Glutamatergic neuron (in vitro differentiated cells): ENCODE measurements at regions not wholly inside any gene's neighbourhood (a gene's known extent, or its start where the extent isn't known, plus 50 kb on each side); places are given as distances from the start of the nearest gene placed in this dataset.
A peak's percentile ranks its signal among the peaks of the same experiment; 100 is the strongest.

ENCODE experiments used
- DNase-seq: peaks from one replicate; pipeline ENCODE4 v3.0.0; 2022
- H3K27ac Mint-ChIP-seq: one replicate; pipeline ENCODE4 v1.8.0; 2020; ENCODE audit warnings: mild to moderate bottlenecking, mixed read lengths, inconsistent platforms; ENCODE audit not compliant: unreplicated experiment
- H3K27me3 Mint-ChIP-seq: one replicate; pipeline ENCODE4 v1.8.0; 2020; ENCODE audit warnings: mild to moderate bottlenecking, moderate library complexity, mixed read lengths, inconsistent platforms; ENCODE audit not compliant: unreplicated experiment
- H3K36me3 Mint-ChIP-seq: one replicate; pipeline ENCODE4 v1.8.0; 2020; ENCODE audit warnings: mild to moderate bottlenecking, mixed read lengths, inconsistent platforms; ENCODE audit not compliant: unreplicated experiment
- H3K4me1 Mint-ChIP-seq: one replicate; pipeline ENCODE4 v1.8.0; 2020; ENCODE audit warnings: mild to moderate bottlenecking, low read depth, mixed read lengths, inconsistent platforms; ENCODE audit not compliant: unreplicated experiment
- H3K4me3 Mint-ChIP-seq: one replicate; pipeline ENCODE4 v1.8.0; 2020; ENCODE audit warnings: mild to moderate bottlenecking, mixed read lengths, inconsistent platforms; ENCODE audit not compliant: unreplicated experiment
- H3K9me3 Mint-ChIP-seq: one replicate; pipeline ENCODE4 v1.8.0; 2020; ENCODE audit warnings: mild to moderate bottlenecking, moderate library complexity, mixed read lengths, inconsistent platforms; ENCODE audit not compliant: unreplicated experiment
- TF ChIP-seq, protein P1 (sequence below): fragments of 200-600 bp; sonication (generic); IDR thresholded peaks from one replicate; pipeline ENCODE4 v1.5.0; 2021; ENCODE audit not compliant: partially characterized antibody, unreplicated experiment

DNA sequence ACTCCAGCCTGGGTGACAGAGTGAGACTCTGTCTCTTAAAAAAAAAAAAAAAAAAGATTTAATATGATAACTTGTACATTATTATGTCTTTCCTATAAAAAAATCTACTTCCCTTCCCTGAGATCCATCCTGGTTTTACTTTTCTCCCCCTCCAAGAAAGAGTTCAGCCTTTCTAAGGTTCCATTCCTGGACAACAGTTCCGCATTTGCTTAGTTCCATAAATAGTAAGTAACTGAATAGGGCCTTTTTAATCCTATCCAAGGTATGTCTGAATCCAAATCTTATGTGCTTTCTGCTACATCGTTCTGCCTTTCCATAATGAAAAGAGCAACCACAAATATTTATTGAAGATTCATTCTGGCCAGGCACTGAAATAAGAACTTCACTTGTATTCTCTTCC is 187.8 kb downstream of the DACT1 start:
- Mint-ChIP-seq H3K27me3 (peaks cover 1% of the 10 kb centered on the region), H3K27ac (no peak overlapping the region), H3K4me3 (no peak overlapping the region), H3K9me3 (peaks cover 4% of the 10 kb centered on the region), H3K36me3 (peaks cover 6% of the 10 kb centered on the region), H3K4me1 (peaks cover 22% of the 10 kb centered on the region)
- TF ChIP-seq, protein P1, sequence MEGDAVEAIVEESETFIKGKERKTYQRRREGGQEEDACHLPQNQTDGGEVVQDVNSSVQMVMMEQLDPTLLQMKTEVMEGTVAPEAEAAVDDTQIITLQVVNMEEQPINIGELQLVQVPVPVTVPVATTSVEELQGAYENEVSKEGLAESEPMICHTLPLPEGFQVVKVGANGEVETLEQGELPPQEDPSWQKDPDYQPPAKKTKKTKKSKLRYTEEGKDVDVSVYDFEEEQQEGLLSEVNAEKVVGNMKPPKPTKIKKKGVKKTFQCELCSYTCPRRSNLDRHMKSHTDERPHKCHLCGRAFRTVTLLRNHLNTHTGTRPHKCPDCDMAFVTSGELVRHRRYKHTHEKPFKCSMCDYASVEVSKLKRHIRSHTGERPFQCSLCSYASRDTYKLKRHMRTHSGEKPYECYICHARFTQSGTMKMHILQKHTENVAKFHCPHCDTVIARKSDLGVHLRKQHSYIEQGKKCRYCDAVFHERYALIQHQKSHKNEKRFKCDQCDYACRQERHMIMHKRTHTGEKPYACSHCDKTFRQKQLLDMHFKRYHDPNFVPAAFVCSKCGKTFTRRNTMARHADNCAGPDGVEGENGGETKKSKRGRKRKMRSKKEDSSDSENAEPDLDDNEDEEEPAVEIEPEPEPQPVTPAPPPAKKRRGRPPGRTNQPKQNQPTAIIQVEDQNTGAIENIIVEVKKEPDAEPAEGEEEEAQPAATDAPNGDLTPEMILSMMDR: no peak
- no peak for DNase-seq

DNA sequence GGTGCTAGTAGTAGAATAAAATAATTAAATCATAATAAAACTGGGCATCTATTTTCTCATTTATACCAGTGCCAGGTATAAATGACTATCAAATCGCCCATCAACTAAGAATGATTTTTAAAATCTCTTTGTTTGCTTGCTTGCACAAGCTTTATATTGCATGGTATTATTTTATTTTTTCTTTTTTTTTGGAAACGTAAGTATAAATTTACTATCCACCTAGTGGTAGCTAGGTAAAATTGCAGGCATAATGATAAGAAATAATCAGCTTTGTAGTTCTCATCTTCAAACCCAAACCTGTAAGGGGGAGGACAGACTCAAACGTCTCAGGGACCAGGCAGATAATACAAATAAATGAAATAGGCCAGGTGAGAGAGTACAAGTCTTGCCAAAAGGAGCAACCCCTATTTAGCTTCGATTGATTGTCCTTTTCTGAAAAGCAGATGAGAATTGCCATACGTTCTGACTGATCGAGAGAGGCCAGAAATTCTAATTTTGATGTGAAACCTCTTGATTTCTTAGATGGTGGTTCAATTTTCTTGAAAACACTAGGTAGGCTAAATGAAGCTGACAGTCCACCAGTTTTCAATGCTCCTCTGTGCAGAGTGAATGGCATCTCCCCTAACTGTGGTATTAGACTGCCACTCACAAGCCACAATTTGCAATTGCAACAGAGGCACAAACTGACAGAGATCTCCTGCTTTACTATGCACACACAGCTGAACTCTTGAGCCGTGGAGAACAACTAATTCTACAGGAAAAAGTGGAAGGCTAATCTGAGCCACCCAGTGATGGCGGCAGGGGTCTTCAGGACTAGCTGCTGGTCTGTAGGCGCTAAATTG is 189.3 kb downstream of the DACT1 start:
- Mint-ChIP-seq H3K9me3 (peaks cover 4% of the 10 kb centered on the region), H3K4me3 (no peak overlapping the region), H3K27ac (no peak overlapping the region), H3K27me3 (peaks cover 2% of the 10 kb centered on the region), H3K36me3 (peaks cover 6% of the 10 kb centered on the region), H3K4me1 (peaks cover 26% of the 10 kb centered on the region)
- TF ChIP-seq, protein P1: peak; percentile 90
- no peak for DNase-seq

- Mint-ChIP-seq H3K4me3 (no peak overlapping the region), H3K9me3 (peaks cover 1% of the 10 kb centered on the region), H3K4me1 (peaks cover 22% of the 10 kb centered on the region), H3K27me3 (peaks cover 2% of the 10 kb centered on the region), H3K36me3 (peaks cover 6% of the 10 kb centered on the region), H3K27ac (no peak overlapping the region)
- DNase-seq: no peak
- TF ChIP-seq, protein P1: no peak
Observed at GRCh38 chr14:58828298-58828697, 190.5 kb downstream of the DACT1 start.

- H3K27ac Mint-ChIP-seq: no peak overlapping the region
- H3K4me3 Mint-ChIP-seq: no peak overlapping the region
- DNase-seq: no peak
- peaks cover 6% of the 10 kb centered on the region for H3K36me3 Mint-ChIP-seq
- H3K9me3 Mint-ChIP-seq: no peaks in the 10 kb centered on the region
- H3K27me3 Mint-ChIP-seq: peaks cover 2% of the 10 kb centered on the region
- TF ChIP-seq, protein P1: no peak
- H3K4me1 Mint-ChIP-seq: peaks cover 15% of the 10 kb centered on the region
Observed at GRCh38 chr14:58829594-58829993, 191.8 kb downstream of the DACT1 start.

- TF ChIP-seq, protein P1: no peak
- peaks cover 2% of the 10 kb centered on the region for H3K27me3 Mint-ChIP-seq
- H3K27ac Mint-ChIP-seq: no peak overlapping the region
- peaks cover 6% of the 10 kb centered on the region for H3K36me3 Mint-ChIP-seq
- no peaks in the 10 kb centered on the region for H3K9me3 Mint-ChIP-seq
- H3K4me3 Mint-ChIP-seq: no peak overlapping the region
- DNase-seq: no peak
- peaks cover 12% of the 10 kb centered on the region for H3K4me1 Mint-ChIP-seq
Observed at GRCh38 chr14:58830121-58830520, 192.4 kb downstream of the DACT1 start.
